ENCODE measurements at regions not wholly inside any gene's neighbourhood (a gene's known extent, or its start where the extent isn't known, plus 50 kb on each side); places are given as distances from the start of the nearest gene placed in this dataset.

DNA sequence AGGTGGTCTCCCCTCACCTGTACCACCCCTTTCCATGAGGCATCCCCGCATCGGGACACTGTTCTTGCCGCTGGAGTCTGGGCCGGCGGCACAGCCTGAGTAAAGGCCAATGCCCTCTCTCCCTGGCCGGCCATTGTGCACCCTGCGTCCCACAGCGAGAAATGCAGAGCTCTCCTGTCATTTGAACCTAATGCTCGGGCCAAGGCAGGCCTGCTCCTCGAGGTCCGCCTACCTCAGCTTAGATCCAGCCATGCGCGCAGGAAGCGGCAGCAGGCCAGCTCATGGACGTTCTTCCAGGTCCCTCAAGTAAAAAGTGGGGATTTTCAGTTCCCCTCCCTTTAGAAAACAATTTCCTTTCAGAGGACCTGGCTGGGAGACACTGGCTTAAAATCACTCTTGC, 135.0 kb downstream of the HSD17B3 start:
- TF ChIP-seq ZBTB7A (IDR thresholded peaks at IDR 0.05; ENCODE audit: low read depth) (no peak), TAF1 (IDR thresholded peaks at IDR 0.05; ENCODE audit: low read depth) (no peak), TCF12 (IDR thresholded peaks at IDR 0.05; ENCODE audit: low read depth) (no peak), YY1 (IDR thresholded peaks at IDR 0.05; ENCODE audit: low read depth) (no peak), TEAD4 (IDR thresholded peaks at IDR 0.05) (no peak), EGR1 (IDR thresholded peaks at IDR 0.05) (no peak), NFIC (IDR thresholded peaks at IDR 0.05) (no peak), RAD21 (IDR thresholded peaks at IDR 0.05; ENCODE audit: low read depth) (no peak), CEBPB (IDR thresholded peaks at IDR 0.05) (no peak), EP300 (IDR thresholded peaks at IDR 0.05; ENCODE audit: borderline replicate concordance) (no peak), CREB1 (IDR thresholded peaks at IDR 0.05; ENCODE audit: low read depth) (no peak), FOXM1 (IDR thresholded peaks at IDR 0.05; ENCODE audit: borderline replicate concordance, low read depth) (no peak)
- TF ChIP-seq, protein P1, sequence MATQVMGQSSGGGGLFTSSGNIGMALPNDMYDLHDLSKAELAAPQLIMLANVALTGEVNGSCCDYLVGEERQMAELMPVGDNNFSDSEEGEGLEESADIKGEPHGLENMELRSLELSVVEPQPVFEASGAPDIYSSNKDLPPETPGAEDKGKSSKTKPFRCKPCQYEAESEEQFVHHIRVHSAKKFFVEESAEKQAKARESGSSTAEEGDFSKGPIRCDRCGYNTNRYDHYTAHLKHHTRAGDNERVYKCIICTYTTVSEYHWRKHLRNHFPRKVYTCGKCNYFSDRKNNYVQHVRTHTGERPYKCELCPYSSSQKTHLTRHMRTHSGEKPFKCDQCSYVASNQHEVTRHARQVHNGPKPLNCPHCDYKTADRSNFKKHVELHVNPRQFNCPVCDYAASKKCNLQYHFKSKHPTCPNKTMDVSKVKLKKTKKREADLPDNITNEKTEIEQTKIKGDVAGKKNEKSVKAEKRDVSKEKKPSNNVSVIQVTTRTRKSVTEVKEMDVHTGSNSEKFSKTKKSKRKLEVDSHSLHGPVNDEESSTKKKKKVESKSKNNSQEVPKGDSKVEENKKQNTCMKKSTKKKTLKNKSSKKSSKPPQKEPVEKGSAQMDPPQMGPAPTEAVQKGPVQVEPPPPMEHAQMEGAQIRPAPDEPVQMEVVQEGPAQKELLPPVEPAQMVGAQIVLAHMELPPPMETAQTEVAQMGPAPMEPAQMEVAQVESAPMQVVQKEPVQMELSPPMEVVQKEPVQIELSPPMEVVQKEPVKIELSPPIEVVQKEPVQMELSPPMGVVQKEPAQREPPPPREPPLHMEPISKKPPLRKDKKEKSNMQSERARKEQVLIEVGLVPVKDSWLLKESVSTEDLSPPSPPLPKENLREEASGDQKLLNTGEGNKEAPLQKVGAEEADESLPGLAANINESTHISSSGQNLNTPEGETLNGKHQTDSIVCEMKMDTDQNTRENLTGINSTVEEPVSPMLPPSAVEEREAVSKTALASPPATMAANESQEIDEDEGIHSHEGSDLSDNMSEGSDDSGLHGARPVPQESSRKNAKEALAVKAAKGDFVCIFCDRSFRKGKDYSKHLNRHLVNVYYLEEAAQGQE (IDR thresholded peaks at IDR 0.05; ENCODE audit: low read depth): no peak
- TF ChIP-seq, protein P2, sequence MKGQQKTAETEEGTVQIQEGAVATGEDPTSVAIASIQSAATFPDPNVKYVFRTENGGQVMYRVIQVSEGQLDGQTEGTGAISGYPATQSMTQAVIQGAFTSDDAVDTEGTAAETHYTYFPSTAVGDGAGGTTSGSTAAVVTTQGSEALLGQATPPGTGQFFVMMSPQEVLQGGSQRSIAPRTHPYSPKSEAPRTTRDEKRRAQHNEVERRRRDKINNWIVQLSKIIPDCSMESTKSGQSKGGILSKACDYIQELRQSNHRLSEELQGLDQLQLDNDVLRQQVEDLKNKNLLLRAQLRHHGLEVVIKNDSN (IDR thresholded peaks at IDR 0.05): no peak
- TF ChIP-seq, protein P3, sequence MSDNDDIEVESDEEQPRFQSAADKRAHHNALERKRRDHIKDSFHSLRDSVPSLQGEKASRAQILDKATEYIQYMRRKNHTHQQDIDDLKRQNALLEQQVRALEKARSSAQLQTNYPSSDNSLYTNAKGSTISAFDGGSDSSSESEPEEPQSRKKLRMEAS (IDR thresholded peaks at IDR 0.05): no peak

DNA sequence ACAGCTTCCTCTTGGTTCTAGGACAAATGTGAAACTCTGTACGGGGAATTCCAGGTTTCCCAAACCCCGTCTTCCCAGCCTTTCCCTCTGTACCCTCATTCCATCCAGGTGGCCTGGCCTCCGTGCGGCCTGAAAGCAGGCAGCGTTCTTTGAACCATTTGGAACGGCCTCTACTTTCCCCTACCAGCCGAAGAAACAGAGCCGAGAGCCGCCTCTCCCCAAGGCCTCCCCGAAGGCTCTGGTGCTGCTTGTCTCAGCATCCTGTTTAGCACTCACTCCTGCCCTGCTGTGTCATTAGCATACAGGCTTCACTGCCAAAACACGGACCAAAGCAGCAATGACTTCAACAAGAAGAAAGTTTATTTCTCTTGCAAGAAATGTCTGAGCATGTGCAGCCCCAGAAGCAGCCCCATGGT, 137.7 kb downstream of the HSD17B3 start:
- TF ChIP-seq, protein P3 (IDR thresholded peaks at IDR 0.05): no peak
- no peak for TF ChIP-seq TCF12 (IDR thresholded peaks at IDR 0.05; ENCODE audit: low read depth)
- no peak for TF ChIP-seq TAF1 (IDR thresholded peaks at IDR 0.05; ENCODE audit: low read depth)
- TF ChIP-seq CREB1 (IDR thresholded peaks at IDR 0.05; ENCODE audit: low read depth): no peak
- TF ChIP-seq NFIC (IDR thresholded peaks at IDR 0.05): no peak
- TF ChIP-seq, protein P1 (IDR thresholded peaks at IDR 0.05; ENCODE audit: low read depth): no peak
- TF ChIP-seq, protein P2 (IDR thresholded peaks at IDR 0.05): no peak
- TF ChIP-seq YY1 (IDR thresholded peaks at IDR 0.05; ENCODE audit: low read depth): no peak
- TF ChIP-seq CEBPB (IDR thresholded peaks at IDR 0.05): no peak
- TF ChIP-seq EGR1 (IDR thresholded peaks at IDR 0.05): no peak
- no peak for TF ChIP-seq RAD21 (IDR thresholded peaks at IDR 0.05; ENCODE audit: low read depth)
- no peak for TF ChIP-seq FOXM1 (IDR thresholded peaks at IDR 0.05; ENCODE audit: borderline replicate concordance, low read depth)
- no peak for TF ChIP-seq EP300 (IDR thresholded peaks at IDR 0.05; ENCODE audit: borderline replicate concordance)
- no peak for TF ChIP-seq ZBTB7A (IDR thresholded peaks at IDR 0.05; ENCODE audit: low read depth)
- no peak for TF ChIP-seq TEAD4 (IDR thresholded peaks at IDR 0.05)

DNA sequence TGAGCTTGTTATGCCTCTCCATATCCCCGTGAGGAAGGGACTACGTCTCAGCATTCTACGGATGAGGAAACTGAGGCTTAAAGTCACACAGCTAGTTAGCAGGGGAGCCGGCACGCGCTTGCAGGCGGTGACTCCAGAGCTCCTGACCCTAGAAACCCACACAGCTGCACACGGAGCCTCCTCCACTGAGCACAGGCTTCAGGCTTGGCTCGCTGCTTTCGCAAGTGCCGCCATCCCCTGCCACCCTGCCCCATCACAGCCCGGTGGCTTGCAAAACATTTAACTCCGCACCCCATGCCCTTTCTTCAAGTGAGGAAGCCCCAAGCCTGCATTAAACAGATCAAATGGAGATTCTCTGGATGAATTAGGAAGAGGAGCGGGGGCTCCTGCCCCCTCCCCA, 138.3 kb downstream of the HSD17B3 start:
- TF ChIP-seq, protein P1 (IDR thresholded peaks at IDR 0.05; ENCODE audit: low read depth): no peak
- TF ChIP-seq FOXM1 (IDR thresholded peaks at IDR 0.05; ENCODE audit: borderline replicate concordance, low read depth) (no peak), CEBPB (IDR thresholded peaks at IDR 0.05) (no peak), TCF12 (IDR thresholded peaks at IDR 0.05; ENCODE audit: low read depth) (no peak), TAF1 (IDR thresholded peaks at IDR 0.05; ENCODE audit: low read depth) (no peak), CREB1 (IDR thresholded peaks at IDR 0.05; ENCODE audit: low read depth) (no peak), EP300 (IDR thresholded peaks at IDR 0.05; ENCODE audit: borderline replicate concordance) (no peak), NFIC (IDR thresholded peaks at IDR 0.05) (no peak), YY1 (IDR thresholded peaks at IDR 0.05; ENCODE audit: low read depth) (no peak), ZBTB7A (IDR thresholded peaks at IDR 0.05; ENCODE audit: low read depth) (no peak), RAD21 (IDR thresholded peaks at IDR 0.05; ENCODE audit: low read depth) (no peak)
- TF ChIP-seq, protein P2 (IDR thresholded peaks at IDR 0.05): no peak

DNA sequence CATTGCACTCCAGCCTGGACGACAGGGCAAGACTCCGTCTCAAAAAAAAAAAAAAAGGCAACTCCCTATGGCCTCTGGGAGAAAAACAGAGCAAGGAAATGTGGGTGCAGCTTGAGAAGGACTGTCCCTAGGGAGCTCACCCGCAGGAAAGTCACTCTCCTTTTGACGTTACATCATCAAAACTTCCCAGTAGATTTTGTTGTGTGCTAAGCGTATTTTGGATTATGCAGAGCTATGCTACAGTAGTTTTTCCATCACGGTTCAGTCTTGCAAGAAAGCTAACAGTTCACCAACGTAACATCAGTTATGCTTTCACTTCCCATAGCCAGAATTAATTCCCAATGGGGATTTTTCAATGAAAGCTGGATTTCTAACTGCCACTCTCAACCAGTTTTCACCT, 138.8 kb downstream of the HSD17B3 start:
- no peak for TF ChIP-seq CREB1 (IDR thresholded peaks at IDR 0.05; ENCODE audit: low read depth)
- no peak for TF ChIP-seq YY1 (IDR thresholded peaks at IDR 0.05; ENCODE audit: low read depth)
- TF ChIP-seq RAD21 (IDR thresholded peaks at IDR 0.05; ENCODE audit: low read depth): no peak
- TF ChIP-seq, protein P3 (IDR thresholded peaks at IDR 0.05): no peak
- no peak for TF ChIP-seq FOXM1 (IDR thresholded peaks at IDR 0.05; ENCODE audit: borderline replicate concordance, low read depth)
- TF ChIP-seq CEBPB (IDR thresholded peaks at IDR 0.05): no peak
- TF ChIP-seq EP300 (IDR thresholded peaks at IDR 0.05; ENCODE audit: borderline replicate concordance): no peak
- TF ChIP-seq, protein P2 (IDR thresholded peaks at IDR 0.05): no peak
- TF ChIP-seq, protein P1 (IDR thresholded peaks at IDR 0.05; ENCODE audit: low read depth): no peak
- no peak for TF ChIP-seq TAF1 (IDR thresholded peaks at IDR 0.05; ENCODE audit: low read depth)
- TF ChIP-seq ZBTB7A (IDR thresholded peaks at IDR 0.05; ENCODE audit: low read depth): no peak
- TF ChIP-seq TCF12 (IDR thresholded peaks at IDR 0.05; ENCODE audit: low read depth): no peak
- TF ChIP-seq NFIC (IDR thresholded peaks at IDR 0.05): no peak
- no peak for TF ChIP-seq TEAD4 (IDR thresholded peaks at IDR 0.05)
- TF ChIP-seq EGR1 (IDR thresholded peaks at IDR 0.05): no peak

All from Ishikawa (cell line).